Hepatocyte (in vitro differentiated cells): ENCODE measurements at regions not wholly inside any gene's neighbourhood (a gene's known extent, or its start where the extent isn't known, plus 50 kb on each side); places are given as distances from the start of the nearest gene placed in this dataset.
A peak's percentile ranks its signal among the peaks of the same experiment; 100 is the strongest.
"Not testable (repeated sequence)": the region's sequence is repeated elsewhere in the genome, so short reads cannot be mapped to it uniquely, and the experiment has no call there.

Experiments
- DNase-seq: peaks from one replicate; pipeline ENCODE4 v3.0.0-alpha.2; 2016; ENCODE audit warnings: low spot score
- H2AFZ ChIP-seq: fragments of 200-600 bp; sonication (generic); 2 replicates; pipeline ENCODE4 v1.6.0; 2016; ENCODE audit warnings: antibody characterized with exemption, mild to moderate bottlenecking
- H3K27ac ChIP-seq: fragments of 200-600 bp; sonication (generic); 2 replicates; pipeline ENCODE4 v1.5.1; 2016; ENCODE audit warnings: mild to moderate bottlenecking
- H3K27me3 ChIP-seq: fragments of 200-600 bp; sonication (generic); 2 replicates; pipeline ENCODE4 v1.6.1; 2016
- H3K36me3 ChIP-seq: fragments of 200-600 bp; sonication (generic); replicated peaks from 2 replicates; pipeline ENCODE4 v1.5.1; 2016; ENCODE audit warnings: low read depth; ENCODE audit not compliant: insufficient read depth
- H3K4me1 ChIP-seq: fragments of 200-600 bp; sonication (generic); 2 replicates; pipeline ENCODE4 v1.5.1; 2016; ENCODE audit warnings: mild to moderate bottlenecking, moderate library complexity; ENCODE audit not compliant: insufficient read depth
- H3K4me2 ChIP-seq: fragments of 200-600 bp; sonication (generic); 2 replicates; pipeline ENCODE4 v1.6.0; 2016
- H3K4me3 ChIP-seq: fragments of 200-600 bp; sonication (generic); 2 replicates; pipeline ENCODE4 v1.5.1; 2016; ENCODE audit warnings: mild to moderate bottlenecking
- H3K79me2 ChIP-seq: fragments of 200-600 bp; sonication (generic); 2 replicates; pipeline ENCODE4 v1.6.0; 2017; ENCODE audit warnings: mild to moderate bottlenecking
- H3K9me2 ChIP-seq: fragments of 200-600 bp; sonication (generic); replicated peaks from 2 replicates; pipeline ENCODE4 v1.6.0; 2017; ENCODE audit warnings: mild to moderate bottlenecking; ENCODE audit not compliant: insufficient read depth
- H3K9me3 ChIP-seq: fragments of 200-600 bp; sonication (generic); 2 replicates; pipeline ENCODE4 v1.5.1; 2016; ENCODE audit warnings: low read depth, mild to moderate bottlenecking
- H4K20me1 ChIP-seq: fragments of 200-600 bp; sonication (generic); 2 replicates; pipeline ENCODE4 v1.6.0; 2016; ENCODE audit warnings: mild to moderate bottlenecking; ENCODE audit not compliant: insufficient read depth, poor library complexity, severe bottlenecking
- EZH2 ChIP-seq: fragments of 200-600 bp; sonication (generic); IDR thresholded peaks from 2 replicates; pipeline ENCODE4 v1.6.1; 2016; ENCODE audit warnings: antibody characterized with exemption, mild to moderate bottlenecking, borderline replicate concordance
- EZH2phosphoT487 ChIP-seq: fragments of 200-600 bp; sonication (generic); IDR thresholded peaks from one replicate; pipeline ENCODE4 v1.6.1; 2018; ENCODE audit warnings: antibody characterized with exemption, mild to moderate bottlenecking, low read depth, moderate library complexity; ENCODE audit not compliant: unreplicated experiment, severe bottlenecking
- WGBS: methylation state at CpG from one replicate; pipeline ENCODE4 v1.1.6; 2016; ENCODE audit warnings: low lambda C conversion rate; ENCODE audit errors: missing lambda C conversion rate; 5-methylcytosine and 5-hydroxymethylcytosine counted together
- TF ChIP-seq, protein P1 (sequence below): fragments of 200-600 bp; sonication (generic); IDR thresholded peaks from 2 replicates; pipeline ENCODE4 v1.5.1; 2016; ENCODE audit warnings: antibody characterized with exemption, mild to moderate bottlenecking; ENCODE audit not compliant: poor library complexity

DNA sequence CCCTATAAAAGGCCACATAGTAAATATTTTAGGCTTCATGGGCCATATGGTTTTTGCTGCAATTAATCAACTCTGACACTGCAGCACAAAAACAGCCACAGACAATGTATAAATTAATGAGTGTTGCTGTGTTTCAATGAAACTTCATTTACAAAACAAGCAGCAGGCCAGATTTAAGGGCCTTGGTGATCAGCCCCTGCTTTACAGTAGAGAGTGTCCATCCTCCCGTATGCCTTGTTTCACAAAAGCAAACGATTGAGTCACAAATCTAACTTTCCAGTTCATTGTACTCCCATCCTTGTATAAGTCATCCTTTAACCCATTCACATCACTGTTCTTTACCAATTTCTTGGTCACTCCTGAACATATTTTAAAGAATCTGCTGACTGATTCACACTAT lies 94.3 kb upstream of the NOX4 start:
- not testable (repeated sequence) for H3K27ac ChIP-seq, H3K9me3 ChIP-seq, H2AFZ ChIP-seq, H3K9me2 ChIP-seq, H3K36me3 ChIP-seq, DNase-seq, H3K27me3 ChIP-seq, H4K20me1 ChIP-seq, H3K79me2 ChIP-seq, H3K4me3 ChIP-seq, H3K4me2 ChIP-seq
- H3K4me1 ChIP-seq: peaks cover 10% of the 10 kb centered on the region
- WGBS: 48% methylated on average over 2 of the region's 2 CpGs

DNA sequence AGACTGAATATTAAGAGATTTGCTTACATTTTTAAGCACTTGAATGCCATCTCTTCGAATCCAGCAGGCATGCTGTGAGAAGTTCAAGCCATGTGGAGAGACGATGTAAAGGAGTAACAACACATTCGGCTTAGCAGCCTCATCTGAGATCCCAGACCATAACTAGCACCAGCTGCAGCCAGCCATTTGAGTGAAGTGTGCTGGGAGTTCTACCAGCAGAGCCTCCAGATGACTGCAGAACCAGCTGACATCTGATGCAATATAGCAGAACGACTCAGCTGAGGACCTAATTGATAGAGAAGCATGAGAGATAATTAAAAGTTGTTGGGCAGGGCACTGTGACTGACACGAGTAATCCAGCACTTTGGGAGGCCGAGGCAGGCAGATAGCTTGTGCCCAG lies 98.2 kb upstream of the NOX4 start:
- not testable (repeated sequence) for H3K27ac ChIP-seq, H3K36me3 ChIP-seq, H2AFZ ChIP-seq, H3K79me2 ChIP-seq, DNase-seq, H3K4me2 ChIP-seq, H3K9me3 ChIP-seq, H3K4me3 ChIP-seq, H3K27me3 ChIP-seq, H3K9me2 ChIP-seq, H4K20me1 ChIP-seq
- WGBS: 84% methylated on average over 6 of the region's 6 CpGs
- H3K4me1 ChIP-seq: peaks cover 10% of the 10 kb centered on the region

DNA sequence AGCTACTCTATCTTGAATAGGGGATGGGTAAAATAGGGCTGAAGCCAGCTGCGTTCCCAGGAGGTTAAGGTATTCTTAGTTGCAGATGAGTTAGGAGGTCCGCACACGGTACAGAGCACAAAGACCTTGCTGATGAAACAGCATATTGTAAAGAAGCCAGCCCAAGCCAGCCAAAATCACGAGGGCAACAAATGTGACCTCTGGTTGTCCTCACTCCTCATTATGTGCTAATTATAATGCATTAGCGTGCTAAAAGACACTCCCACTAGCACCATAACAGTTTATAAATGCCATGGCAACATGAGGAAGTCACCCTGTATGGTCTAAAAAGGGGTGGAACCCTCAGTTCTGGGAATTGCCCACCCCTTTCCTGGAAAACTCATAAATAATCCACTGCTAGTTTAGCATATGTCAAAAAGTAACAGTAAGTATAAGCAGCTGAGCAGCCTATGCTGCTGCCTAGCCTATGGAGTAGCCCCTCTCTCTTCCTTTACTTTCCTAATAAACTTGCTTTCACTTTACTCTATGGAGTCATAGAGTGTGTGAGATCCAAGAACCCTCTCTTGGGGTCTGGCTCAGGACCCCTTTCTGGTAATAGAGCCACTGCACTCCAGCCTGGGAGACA lies 98.9 kb upstream of the NOX4 start:
- H3K4me1 ChIP-seq, H3K9me3 ChIP-seq, H3K4me3 ChIP-seq, H2AFZ ChIP-seq, H3K27me3 ChIP-seq, DNase-seq, H3K9me2 ChIP-seq, H3K36me3 ChIP-seq, H3K4me2 ChIP-seq, H3K79me2 ChIP-seq, H3K27ac ChIP-seq, H4K20me1 ChIP-seq: not testable (repeated sequence)
- WGBS: 89% methylated on average over 5 of the region's 5 CpGs

DNA sequence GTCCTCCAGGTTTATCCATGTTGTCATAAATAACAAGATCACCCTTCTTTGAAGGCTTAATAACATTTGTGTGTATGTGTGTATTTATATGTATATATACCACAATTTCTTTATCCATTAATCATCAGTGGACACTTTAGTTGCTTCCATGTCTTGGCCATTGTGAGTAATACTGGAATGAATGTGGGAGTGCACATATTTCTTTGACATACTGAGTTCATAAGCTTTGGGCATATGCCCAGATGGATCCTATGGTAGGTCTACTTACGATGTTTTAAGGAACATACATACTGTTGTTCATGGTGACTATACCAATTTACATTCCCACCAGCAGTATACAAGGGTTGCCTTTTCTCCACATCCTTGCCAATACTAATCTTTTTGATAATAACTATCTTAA lies 108.8 kb upstream of the TRIM77 start:
- 92% methylated on average over 1 of the region's 1 CpG for WGBS
- not testable (repeated sequence) for H3K4me1 ChIP-seq, H4K20me1 ChIP-seq

DNA sequence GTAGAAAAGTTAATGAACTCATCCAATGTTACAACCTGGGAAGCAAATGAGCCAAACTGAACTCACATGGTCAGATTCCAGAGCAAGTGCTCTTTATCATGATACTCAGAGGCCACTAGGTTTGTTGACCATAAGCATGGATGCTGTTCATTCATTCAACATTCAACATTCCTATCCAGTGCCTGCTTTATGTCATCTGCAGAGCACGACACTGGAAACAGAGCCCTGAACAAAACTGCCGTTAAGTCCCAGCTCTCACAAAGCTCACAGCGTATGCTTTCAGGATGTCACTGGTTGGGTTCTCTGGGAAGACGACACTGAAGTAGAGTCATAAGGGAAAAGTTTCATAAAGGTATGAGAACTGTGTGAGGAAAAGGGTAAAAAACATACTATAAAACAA lies 105.8 kb upstream of the TRIM77 start:
- no peak overlapping the region for H3K4me2 ChIP-seq
- no peaks in the 10 kb centered on the region for H3K9me2 ChIP-seq
- no peaks in the 10 kb centered on the region for H4K20me1 ChIP-seq
- H3K27me3 ChIP-seq: no peaks in the 10 kb centered on the region
- H3K79me2 ChIP-seq: no peaks in the 10 kb centered on the region
- no peak overlapping the region for H2AFZ ChIP-seq
- 61% methylated on average over 4 of the region's 4 CpGs for WGBS
- DNase-seq: no peak
- no peaks in the 10 kb centered on the region for H3K36me3 ChIP-seq
- H3K9me3 ChIP-seq: peaks cover 3% of the 10 kb centered on the region
- no peak overlapping the region for H3K27ac ChIP-seq
- H3K4me1 ChIP-seq: no peaks in the 10 kb centered on the region
- no peak overlapping the region for H3K4me3 ChIP-seq
- TF ChIP-seq EZH2phosphoT487: no peak
- no peak for TF ChIP-seq EZH2
- TF ChIP-seq, protein P1, sequence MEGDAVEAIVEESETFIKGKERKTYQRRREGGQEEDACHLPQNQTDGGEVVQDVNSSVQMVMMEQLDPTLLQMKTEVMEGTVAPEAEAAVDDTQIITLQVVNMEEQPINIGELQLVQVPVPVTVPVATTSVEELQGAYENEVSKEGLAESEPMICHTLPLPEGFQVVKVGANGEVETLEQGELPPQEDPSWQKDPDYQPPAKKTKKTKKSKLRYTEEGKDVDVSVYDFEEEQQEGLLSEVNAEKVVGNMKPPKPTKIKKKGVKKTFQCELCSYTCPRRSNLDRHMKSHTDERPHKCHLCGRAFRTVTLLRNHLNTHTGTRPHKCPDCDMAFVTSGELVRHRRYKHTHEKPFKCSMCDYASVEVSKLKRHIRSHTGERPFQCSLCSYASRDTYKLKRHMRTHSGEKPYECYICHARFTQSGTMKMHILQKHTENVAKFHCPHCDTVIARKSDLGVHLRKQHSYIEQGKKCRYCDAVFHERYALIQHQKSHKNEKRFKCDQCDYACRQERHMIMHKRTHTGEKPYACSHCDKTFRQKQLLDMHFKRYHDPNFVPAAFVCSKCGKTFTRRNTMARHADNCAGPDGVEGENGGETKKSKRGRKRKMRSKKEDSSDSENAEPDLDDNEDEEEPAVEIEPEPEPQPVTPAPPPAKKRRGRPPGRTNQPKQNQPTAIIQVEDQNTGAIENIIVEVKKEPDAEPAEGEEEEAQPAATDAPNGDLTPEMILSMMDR: no peak

More for the DNA sequence above, 108.8 kb upstream of the TRIM77 start:
- H3K9me3 ChIP-seq, H2AFZ ChIP-seq, H3K79me2 ChIP-seq, H3K4me2 ChIP-seq, H3K4me3 ChIP-seq, H3K9me2 ChIP-seq, H3K36me3 ChIP-seq, H3K27ac ChIP-seq, DNase-seq, H3K27me3 ChIP-seq: not testable (repeated sequence)

DNA sequence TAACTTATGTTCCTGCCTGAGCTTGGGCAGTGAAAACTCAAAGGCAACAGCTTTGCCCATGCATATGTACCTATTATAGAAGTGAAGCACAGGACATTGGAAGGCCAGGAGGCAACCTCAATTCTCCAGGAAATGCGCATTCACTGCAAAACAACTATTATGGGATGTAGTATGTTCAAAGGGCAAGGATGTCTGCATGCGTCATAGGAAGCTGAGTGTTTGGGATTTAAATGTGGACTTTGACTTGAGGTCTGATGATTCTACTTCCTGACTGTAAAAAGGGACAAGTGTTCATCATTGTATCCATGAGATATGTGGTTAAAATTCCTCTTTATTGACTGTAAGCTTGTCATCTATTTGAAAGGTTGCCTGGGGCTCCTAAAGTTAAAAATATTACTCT lies 103.3 kb upstream of the TRIM77 start:
- H3K4me1 ChIP-seq, H3K79me2 ChIP-seq, H3K9me2 ChIP-seq, H3K4me3 ChIP-seq, H2AFZ ChIP-seq, H3K27me3 ChIP-seq, H4K20me1 ChIP-seq, H3K36me3 ChIP-seq, H3K9me3 ChIP-seq, H3K4me2 ChIP-seq: not testable (repeated sequence)
- DNase-seq: peak; percentile 37
- WGBS: 59% methylated on average over 2 of the region's 2 CpGs
- H3K27ac ChIP-seq: peak overlapping the region; percentile 83

DNA sequence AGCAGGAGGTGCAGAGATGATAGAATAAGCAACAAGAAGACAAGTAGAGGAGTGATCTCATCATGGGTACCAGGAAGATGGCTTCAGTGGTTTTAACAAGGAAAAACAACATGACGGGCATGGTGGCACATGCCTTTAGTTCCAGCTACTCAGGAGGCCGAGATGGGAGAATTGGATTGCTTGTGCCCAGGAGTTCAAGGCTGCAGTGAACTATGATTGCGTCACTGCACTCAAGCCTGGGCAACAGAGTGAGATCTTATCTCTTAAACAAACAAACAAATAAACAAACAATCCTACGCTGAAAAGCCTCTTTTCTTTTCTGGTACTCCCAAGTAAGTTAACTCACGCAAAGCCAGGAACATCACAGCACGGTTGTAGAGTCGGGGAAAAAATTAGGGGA lies 102.6 kb upstream of the TRIM77 start:
- not testable (repeated sequence) for H3K4me3 ChIP-seq, H3K79me2 ChIP-seq, H3K9me3 ChIP-seq, H3K27me3 ChIP-seq, H4K20me1 ChIP-seq, H3K4me1 ChIP-seq, H3K36me3 ChIP-seq, H2AFZ ChIP-seq, H3K9me2 ChIP-seq, DNase-seq, H3K4me2 ChIP-seq
- H3K27ac ChIP-seq: peak overlapping the region; percentile 66
- WGBS: 80% methylated on average over 7 of the region's 7 CpGs
